Esophagus muscularis mucosa (tissue), 4 donors: ENCODE measurements at regions not wholly inside any gene's neighbourhood (a gene's known extent, or its start where the extent isn't known, plus 50 kb on each side); places are given as distances from the start of the nearest gene placed in this dataset.

Experiments
- DNase-seq: peaks from one replicate; pipeline ENCODE4 v3.0.0-alpha.2; 2017; ENCODE audit errors: extremely low spot score
- H3K27ac ChIP-seq, 4 donors: fragments of 200-600 bp; sonication (generic); replicated peaks in 1 of 4; 1 replicate in 3 of 4; 2 replicates in 1 of 4; pipeline ENCODE4 v1.5.1; 2016 to 2019; ENCODE audit warnings: mild to moderate bottlenecking in 1 of 4
- H3K27me3 ChIP-seq, 4 donors: fragments of 200-600 bp; sonication (generic); one replicate each; pipeline versions ENCODE4 v1.5.1 to v1.6.0; 2016 to 2019
- H3K36me3 ChIP-seq, 4 donors: fragments of 200-600 bp; sonication (generic); one replicate each; pipeline ENCODE4 v1.5.1; 2016 to 2019
- H3K4me1 ChIP-seq, 4 donors: fragments of 200-600 bp; sonication (generic); one replicate each; pipeline ENCODE4 v1.5.1; 2016 to 2019
- H3K4me3 ChIP-seq, 4 donors: fragments of 200-600 bp; sonication (generic); 1 replicate in 2 of 4; 2 replicates in 2 of 4; pipeline ENCODE4 v1.5.1; 2016 to 2019; ENCODE audit warnings: mild to moderate bottlenecking in 4 of 4, moderate library complexity in 1 of 4
- H3K9me3 ChIP-seq, 4 donors: fragments of 200-600 bp; sonication (generic); 1 replicate in 3 of 4; 2 replicates in 1 of 4; pipeline ENCODE4 v1.5.1; 2016 to 2019
- EP300 ChIP-seq: sonication (generic); formaldehyde crosslinking; IDR thresholded peaks from one replicate; pipeline ENCODE4 v1.6.1; 2017; ENCODE audit warnings: antibody characterized with exemption
- POLR2A ChIP-seq: fragments of 450-650 bp; IDR thresholded peaks from one replicate; pipeline ENCODE4 v1.6.1; 2017; ENCODE audit warnings: antibody characterized with exemption, moderate library complexity, mild to moderate bottlenecking, low read depth
- POLR2AphosphoS5 ChIP-seq, 2 donors: sonication (generic); formaldehyde crosslinking; IDR thresholded peaks; one replicate each; pipeline ENCODE4 v1.6.1; 2017; ENCODE audit warnings: antibody characterized with exemption in 2 of 2
- WGBS: methylation state at CpG from one replicate; pipeline ENCODE4 v1.1.5; 2018; 5-methylcytosine and 5-hydroxymethylcytosine counted together
- intact Hi-C: fragments of 100-400 bp; cut with DNase I; formaldehyde crosslinking; loops from one replicate; pipeline ENCODE4 v1.15.1; 2023
- TF ChIP-seq, protein P1 (sequence below), 3 experiments: fragments of 200-600 bp in 2 of 3; fragments of 450-650 bp in 1 of 3; sonication (generic) in 2 of 3; IDR thresholded peaks; one replicate each; pipeline ENCODE4 v1.5.1; 2017 to 2019; ENCODE audit warnings: antibody characterized with exemption in 3 of 3, mild to moderate bottlenecking in 2 of 3, moderate library complexity in 1 of 3

DNA sequence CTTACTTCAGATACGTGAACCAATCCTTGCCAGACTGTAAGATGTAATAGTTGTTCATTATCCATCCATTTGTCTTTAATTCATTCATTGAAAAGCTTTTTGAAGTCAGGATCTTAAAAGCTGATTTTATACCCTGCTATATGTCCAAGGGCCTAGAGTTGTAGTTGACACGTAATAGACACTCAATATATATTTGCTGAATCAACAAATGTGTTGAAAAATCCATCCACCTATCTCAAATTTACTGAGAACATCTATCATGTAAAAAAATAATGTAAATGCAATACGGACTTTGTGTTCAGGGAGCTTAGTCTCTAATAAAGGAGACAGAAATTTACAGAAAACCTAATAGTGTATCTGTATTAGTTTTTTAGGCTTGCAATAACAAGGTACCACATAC is 521.0 kb downstream of the METTL15 start:
- no peak for DNase-seq
- Histone ChIP-seq H3K9me3 (no peaks in the 10 kb centered on the region), H3K27me3 (no peaks in the 10 kb centered on the region), H3K4me3 (no peak overlapping the region), H3K4me1 (no peaks in the 10 kb centered on the region), H3K27ac (no peak overlapping the region), H3K36me3 (no peaks in the 10 kb centered on the region)
- intact Hi-C loops, result no loop called here
- TF ChIP-seq, protein P1, sequence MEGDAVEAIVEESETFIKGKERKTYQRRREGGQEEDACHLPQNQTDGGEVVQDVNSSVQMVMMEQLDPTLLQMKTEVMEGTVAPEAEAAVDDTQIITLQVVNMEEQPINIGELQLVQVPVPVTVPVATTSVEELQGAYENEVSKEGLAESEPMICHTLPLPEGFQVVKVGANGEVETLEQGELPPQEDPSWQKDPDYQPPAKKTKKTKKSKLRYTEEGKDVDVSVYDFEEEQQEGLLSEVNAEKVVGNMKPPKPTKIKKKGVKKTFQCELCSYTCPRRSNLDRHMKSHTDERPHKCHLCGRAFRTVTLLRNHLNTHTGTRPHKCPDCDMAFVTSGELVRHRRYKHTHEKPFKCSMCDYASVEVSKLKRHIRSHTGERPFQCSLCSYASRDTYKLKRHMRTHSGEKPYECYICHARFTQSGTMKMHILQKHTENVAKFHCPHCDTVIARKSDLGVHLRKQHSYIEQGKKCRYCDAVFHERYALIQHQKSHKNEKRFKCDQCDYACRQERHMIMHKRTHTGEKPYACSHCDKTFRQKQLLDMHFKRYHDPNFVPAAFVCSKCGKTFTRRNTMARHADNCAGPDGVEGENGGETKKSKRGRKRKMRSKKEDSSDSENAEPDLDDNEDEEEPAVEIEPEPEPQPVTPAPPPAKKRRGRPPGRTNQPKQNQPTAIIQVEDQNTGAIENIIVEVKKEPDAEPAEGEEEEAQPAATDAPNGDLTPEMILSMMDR (IDR thresholded peaks at IDR 0.05), result no peak
- 88% methylated on average over 3 of the region's 3 CpGs for WGBS

GRCh38 chr11:28628412-28628811 is 520.2 kb downstream of the METTL15 start:
- DNase-seq, result no peak

GRCh38 chr11:28627690-28628255 is 519.6 kb downstream of the METTL15 start:
- H3K36me3 ChIP-seq, result no peaks in the 10 kb centered on the region
- DNase-seq, result no peak
- 93% methylated on average over 1 of the region's 1 CpG for whole genome bisulfite sequencing
- intact Hi-C loops, result no loop called here
- H3K27me3 ChIP-seq, result no peaks in the 10 kb centered on the region
- no peak overlapping the region for H3K4me3 ChIP-seq
- TF ChIP-seq POLR2AphosphoS5 (IDR thresholded peaks at IDR 0.05) (no peak), EP300 (no peak), POLR2A (no peak)
- TF ChIP-seq, protein P1 (IDR thresholded peaks at IDR 0.05), result no peak
- H3K9me3 ChIP-seq, result no peaks in the 10 kb centered on the region
- H3K27ac ChIP-seq, result no peak overlapping the region
- no peaks in the 10 kb centered on the region for H3K4me1 ChIP-seq

More at GRCh38 chr11:28628412-28628811, 520.2 kb downstream of the METTL15 start:
- Histone ChIP-seq H3K4me1 (no peaks in the 10 kb centered on the region), H3K36me3 (no peaks in the 10 kb centered on the region), H3K27ac (no peak overlapping the region), H3K4me3 (no peak overlapping the region), H3K9me3 (no peaks in the 10 kb centered on the region), H3K27me3 (no peaks in the 10 kb centered on the region)
- WGBS, result 62% methylated on average over 4 of the region's 4 CpGs
- intact Hi-C loops, result no loop called here
- TF ChIP-seq POLR2AphosphoS5 (IDR thresholded peaks at IDR 0.05) (no peak), POLR2A (no peak), EP300 (no peak)
- TF ChIP-seq, protein P1 (IDR thresholded peaks at IDR 0.05), result no peak

GRCh38 chr11:28625532-28625931 is 517.3 kb downstream of the METTL15 start:
- no peaks in the 10 kb centered on the region for H3K27me3 ChIP-seq
- no peak overlapping the region for H3K27ac ChIP-seq
- H3K4me1 ChIP-seq, result peaks cover 0 to 7% (median 0%) of the 10 kb centered on the region in 4 donors
- TF ChIP-seq POLR2A (no peak), POLR2AphosphoS5 (IDR thresholded peaks at IDR 0.05) (no peak)
- TF ChIP-seq, protein P1 (IDR thresholded peaks at IDR 0.05), result no peak
- intact Hi-C loops, result no loop called here
- no peak for DNase-seq
- no peaks in the 10 kb centered on the region for H3K36me3 ChIP-seq
- no peak overlapping the region for H3K4me3 ChIP-seq
- H3K9me3 ChIP-seq, result no peaks in the 10 kb centered on the region

DNA sequence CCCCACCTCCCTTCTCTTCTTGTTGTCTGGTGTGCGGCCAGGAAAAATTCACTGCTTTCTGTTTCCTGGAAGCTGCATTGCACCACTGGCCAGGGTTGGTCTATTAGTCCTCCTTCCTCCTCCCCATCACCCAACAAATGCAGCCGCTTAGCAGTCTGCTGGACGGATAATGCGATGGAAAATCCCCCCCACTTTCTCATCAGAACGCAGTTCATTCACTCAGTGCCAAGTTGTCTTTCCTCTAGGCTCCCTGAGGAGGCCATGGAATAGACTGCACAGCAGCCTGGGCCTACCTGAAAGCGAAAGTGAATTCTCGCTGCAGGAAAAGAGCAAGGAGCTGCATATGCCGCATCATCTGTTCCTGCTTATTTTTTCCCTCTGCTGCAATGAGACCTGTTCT is 513.6 kb downstream of the METTL15 start:
- H3K27ac ChIP-seq, result peak overlapping the region in 1 of 4 donors; percentile 10
- H3K4me1 ChIP-seq, result peaks cover 0 to 7% (median 0%) of the 10 kb centered on the region in 4 donors
- no peaks in the 10 kb centered on the region for H3K9me3 ChIP-seq
- intact Hi-C loops, result no loop called here
- H3K36me3 ChIP-seq, result no peaks in the 10 kb centered on the region
- no peaks in the 10 kb centered on the region for H3K27me3 ChIP-seq
- WGBS, result 59% methylated on average over 8 of the region's 8 CpGs
- no peak for DNase-seq
- H3K4me3 ChIP-seq, result peak overlapping the region; percentile 13 to 34 (median 29)
- TF ChIP-seq POLR2AphosphoS5 (IDR thresholded peaks at IDR 0.05), result no peak
- TF ChIP-seq POLR2A, result no peak
- TF ChIP-seq, protein P1 (IDR thresholded peaks at IDR 0.05), result no peak
